ENCODE measurements at regions not wholly inside any gene's neighbourhood (a gene's known extent, or its start where the extent isn't known, plus 50 kb on each side); places are given as distances from the start of the nearest gene placed in this dataset.

- WGBS (ENCODE audit: insufficient coverage, low coverage, low lambda C conversion rate, missing lambda C conversion rate), result 65% methylated on average over 2 of the region's 7 CpGs
- Histone ChIP-seq H3K4me1 (no peaks in the 10 kb centered on the region), H3K27me3 (no peaks in the 10 kb centered on the region), H3K4me3 (no peak overlapping the region), H3K36me3 (no peaks in the 10 kb centered on the region), H3K27ac (no peak overlapping the region), H3K9me3 (no peaks in the 10 kb centered on the region)
- no peak for ATAC-seq
- TF ChIP-seq POLR2A (IDR thresholded peaks at IDR 0.05) (no peak), CTCF (IDR thresholded peaks at IDR 0.05) (no peak)
- intact Hi-C loops (cut with DNase I), result no loop called here
- DNase-seq, result peak in 1 of 3 donors; percentile 14
Measured at GRCh38 chr3:13141183-13141582, 68.0 kb upstream of the IQSEC1 start.

- intact Hi-C loops (cut with DNase I), result no loop called here
- Histone ChIP-seq H3K4me3 (no peak overlapping the region), H3K27me3 (no peaks in the 10 kb centered on the region), H3K27ac (no peak overlapping the region), H3K4me1 (no peaks in the 10 kb centered on the region), H3K36me3 (no peaks in the 10 kb centered on the region), H3K9me3 (no peaks in the 10 kb centered on the region)
- DNase-seq (peak in 2 of 3 donors; percentile 37 to 39), ATAC-seq (no peak)
- no CpG with 5 or more reads among the region's 7 CpGs for WGBS (ENCODE audit: insufficient coverage, low coverage, low lambda C conversion rate, missing lambda C conversion rate)
- no peak for TF ChIP-seq POLR2A (IDR thresholded peaks at IDR 0.05)
- TF ChIP-seq CTCF (IDR thresholded peaks at IDR 0.05), result no peak
Measured at GRCh38 chr3:13140596-13140995, 67.4 kb upstream of the IQSEC1 start.

- intact Hi-C loops (cut with DNase I), result no loop called here
- Histone ChIP-seq H3K4me1 (no peaks in the 10 kb centered on the region), H3K4me3 (no peak overlapping the region), H3K9me3 (no peaks in the 10 kb centered on the region), H3K27me3 (no peaks in the 10 kb centered on the region), H3K27ac (no peak overlapping the region), H3K36me3 (no peaks in the 10 kb centered on the region)
- WGBS (ENCODE audit: insufficient coverage, low coverage, low lambda C conversion rate, missing lambda C conversion rate), result 84% methylated on average over 3 of the region's 4 CpGs
- no peak for ATAC-seq
- TF ChIP-seq POLR2A (IDR thresholded peaks at IDR 0.05) (no peak), CTCF (IDR thresholded peaks at IDR 0.05) (no peak)
- DNase-seq, result peak in 1 of 3 donors; percentile 31
Measured at GRCh38 chr3:13139471-13140065, 66.3 kb upstream of the IQSEC1 start.

GRCh38 chr3:13138833-13139145 lies 65.6 kb upstream of the IQSEC1 start:
- H3K27ac ChIP-seq, result no peak overlapping the region
- DNase-seq (peak in 1 of 3 donors; percentile 18), ATAC-seq (no peak)
- TF ChIP-seq CTCF (IDR thresholded peaks at IDR 0.05), result no peak
- TF ChIP-seq POLR2A (IDR thresholded peaks at IDR 0.05), result no peak
- intact Hi-C loops (cut with DNase I), result no loop called here
- peaks cover 0 to 1% (median 0%) of the 10 kb centered on the region in 4 donors for H3K4me1 ChIP-seq
- no CpG with 5 or more reads among the region's 1 CpG for WGBS (ENCODE audit: insufficient coverage, low coverage, low lambda C conversion rate, missing lambda C conversion rate)
- H3K9me3 ChIP-seq, result no peaks in the 10 kb centered on the region
- no peak overlapping the region for H3K4me3 ChIP-seq
- H3K27me3 ChIP-seq, result no peaks in the 10 kb centered on the region
- H3K36me3 ChIP-seq, result no peaks in the 10 kb centered on the region

Measured in right lobe of liver (tissue), 6 donors.